CD14-positive monocyte (primary cell): ENCODE measurements at regions not wholly inside any gene's neighbourhood (a gene's known extent, or its start where the extent isn't known, plus 50 kb on each side); places are given as distances from the start of the nearest gene placed in this dataset.
A peak's percentile ranks its signal among the peaks of the same experiment; 100 is the strongest.

ENCODE experiments used
- DNase-seq, 3 donors: peaks; one replicate each; pipeline ENCODE4 v3.0.0-alpha.2; 2011 to 2022
- H2AFZ ChIP-seq: 2 replicates; pipeline ENCODE4 v1.6.0; 2012; ENCODE audit warnings: mild to moderate bottlenecking, low read depth, low read length, inconsistent platforms; ENCODE audit not compliant: insufficient read depth, poor library complexity, severe bottlenecking
- H3K27ac ChIP-seq, 2 donors: 1 replicate in 1 of 2; 2 replicates in 1 of 2; pipeline ENCODE4 v1.5.1; 2012 to 2013; ENCODE audit warnings: low read length in 2 of 2, control low read depth in 1 of 2, inconsistent platforms in 1 of 2, low read depth in 1 of 2, mild to moderate bottlenecking in 1 of 2
- H3K27me3 ChIP-seq, 2 donors: one replicate each; pipeline versions ENCODE4 v1.6.0 to v1.6.1; 2011 to 2013; ENCODE audit warnings: low read length in 2 of 2; ENCODE audit not compliant: control insufficient read depth in 2 of 2, insufficient read depth in 2 of 2
- H3K36me3 ChIP-seq, 2 donors: replicated peaks in 1 of 2; 1 replicate in 1 of 2; 2 replicates in 1 of 2; pipeline versions ENCODE4 v1.5.1 to v1.6.1; 2012 to 2013; ENCODE audit warnings: low read length in 2 of 2, control low read depth in 1 of 2, inconsistent platforms in 1 of 2, mild to moderate bottlenecking in 1 of 2; ENCODE audit not compliant: insufficient read depth in 2 of 2, control insufficient read depth in 1 of 2
- H3K4me1 ChIP-seq, 2 donors: 1 replicate in 1 of 2; 2 replicates in 1 of 2; pipeline versions ENCODE4 v1.5.1 to v1.6.1; 2012 to 2013; ENCODE audit warnings: low read length in 2 of 2, control low read depth in 1 of 2, inconsistent platforms in 1 of 2, mild to moderate bottlenecking in 1 of 2, moderate library complexity in 1 of 2; ENCODE audit not compliant: insufficient read depth in 2 of 2, control insufficient read depth in 1 of 2
- H3K4me2 ChIP-seq: replicated peaks from 2 replicates; pipeline ENCODE3; 2012; ENCODE audit warnings: low read length, moderate library complexity, mild to moderate bottlenecking; ENCODE audit not compliant: poor library complexity, severe bottlenecking; ENCODE audit errors: extremely low read depth
- H3K4me3 ChIP-seq, 3 experiments: fragments of 200-600 bp in 1 of 3; sonication (generic) in 1 of 3; replicated peaks in 1 of 3; 1 replicate in 2 of 3; 2 replicates in 1 of 3; pipeline ENCODE4 v1.5.1; 2011 to 2013; ENCODE audit warnings: low read length in 3 of 3, mild to moderate bottlenecking in 3 of 3, control low read depth in 2 of 3, low read depth in 2 of 3, inconsistent platforms in 1 of 3, moderate library complexity in 1 of 3
- H3K79me2 ChIP-seq: 2 replicates; pipeline ENCODE4 v1.6.0; 2012; ENCODE audit warnings: mild to moderate bottlenecking, control low read depth, inconsistent platforms, low read length, moderate library complexity; ENCODE audit not compliant: insufficient read depth
- H3K9ac ChIP-seq: 2 replicates; pipeline ENCODE4 v1.6.0; 2017; ENCODE audit warnings: low read length, mild to moderate bottlenecking; ENCODE audit not compliant: insufficient read depth, poor library complexity, severe bottlenecking
- H3K9me3 ChIP-seq, 2 donors: replicated peaks in 1 of 2; 1 replicate in 1 of 2; 2 replicates in 1 of 2; pipeline versions ENCODE4 v1.5.1 to v1.6.1; 2012 to 2013; ENCODE audit warnings: low read length in 2 of 2, control low read depth in 1 of 2; ENCODE audit not compliant: control insufficient read depth in 1 of 2, insufficient read depth in 1 of 2
- H4K20me1 ChIP-seq: 2 replicates; pipeline ENCODE4 v1.6.0; 2012; ENCODE audit warnings: mild to moderate bottlenecking, low read length, control low read depth, moderate library complexity; ENCODE audit not compliant: insufficient read depth
- H3K27ac Mint-ChIP-seq, 7 donors: one replicate each; pipeline ENCODE4 v1.8.0; 2020; ENCODE audit warnings: mild to moderate bottlenecking in 7 of 7, mixed read lengths in 7 of 7, moderate library complexity in 6 of 7, inconsistent platforms in 2 of 7
- H3K27me3 Mint-ChIP-seq, 3 donors: one replicate each; pipeline ENCODE4 v1.8.0; 2021 to 2022; ENCODE audit warnings: low read depth in 3 of 3, mild to moderate bottlenecking in 3 of 3, mixed read lengths in 3 of 3, moderate library complexity in 3 of 3, inconsistent platforms in 1 of 3
- H3K36me3 Mint-ChIP-seq, 2 donors: one replicate each; pipeline ENCODE4 v1.8.0; 2020; ENCODE audit warnings: mixed read lengths in 2 of 2, inconsistent platforms in 1 of 2, mild to moderate bottlenecking in 1 of 2
- H3K4me1 Mint-ChIP-seq: one replicate; pipeline ENCODE4 v1.8.0; 2020; ENCODE audit warnings: mild to moderate bottlenecking, mixed read lengths
- H3K4me3 Mint-ChIP-seq, 2 donors: one replicate each; pipeline ENCODE4 v1.8.0; 2020; ENCODE audit warnings: mild to moderate bottlenecking in 2 of 2, mixed read lengths in 2 of 2, moderate library complexity in 1 of 2
- H3K9me3 Mint-ChIP-seq, 7 donors: one replicate each; pipeline ENCODE4 v1.8.0; 2020 to 2022; ENCODE audit warnings: mixed read lengths in 7 of 7, mild to moderate bottlenecking in 6 of 7, moderate library complexity in 6 of 7, inconsistent platforms in 2 of 7
- CTCF ChIP-seq: fragments of 200-600 bp; IDR thresholded peaks from one replicate; pipeline ENCODE4 v1.8.0; 2022; ENCODE audit warnings: antibody characterized with exemption, mild to moderate bottlenecking
- WGBS: methylation state at CpG from one replicate; pipeline ENCODE4 v1.1.5; 2013; ENCODE audit warnings: missing lambda C conversion rate; ENCODE audit not compliant: insufficient coverage; 5-methylcytosine and 5-hydroxymethylcytosine counted together
- intact Hi-C, 2 donors: fragments of 100-400 bp; cut with micrococcal nuclease; formaldehyde crosslinking; loops; one replicate each; pipeline versions ENCODE4 v1.15.0 to v1.15.1; 2023

DNA sequence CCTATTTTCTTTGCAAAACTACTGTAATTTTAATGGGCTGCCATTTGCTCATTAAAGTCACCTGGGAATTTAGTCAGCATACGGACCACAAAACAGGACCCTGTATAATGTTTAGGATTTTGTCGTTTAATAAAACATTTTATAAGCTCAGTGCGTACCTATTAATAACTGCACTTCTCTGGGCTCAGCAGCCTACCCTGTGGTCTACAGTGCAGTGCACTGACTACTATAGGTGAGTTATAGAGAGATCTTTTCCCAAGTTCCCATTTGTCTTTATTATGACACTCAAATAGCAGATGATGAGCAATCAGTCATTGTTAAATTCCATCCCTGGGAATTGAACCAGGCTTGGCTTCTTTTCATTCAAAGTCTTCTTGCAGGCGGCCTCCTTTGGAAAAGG lies 433.4 kb upstream of the NFE2L3 start:
- intact Hi-C loops, result no loop called here
- Histone ChIP-seq H3K27me3 (no peaks in the 10 kb centered on the region), H3K79me2 (no peaks in the 10 kb centered on the region), H3K4me1 (no peaks in the 10 kb centered on the region), H4K20me1 (no peaks in the 10 kb centered on the region), H3K4me3 (no peak overlapping the region), H2AFZ (no peak overlapping the region), H3K27ac (no peak overlapping the region), H3K9ac (no peak overlapping the region), H3K4me2 (no peak overlapping the region), H3K36me3 (no peaks in the 10 kb centered on the region), H3K9me3 (no peaks in the 10 kb centered on the region)
- Mint-ChIP-seq H3K36me3 (no peaks in the 10 kb centered on the region), H3K4me3 (no peak overlapping the region), H3K27me3 (peaks cover 4 to 8% (median 4%) of the 10 kb centered on the region in 3 donors), H3K4me1 (no peaks in the 10 kb centered on the region), H3K27ac (peak overlapping the region in 1 of 7 donors; percentile 47), H3K9me3 (no peaks in the 10 kb centered on the region)
- WGBS, result 100% methylated on average over 1 of the region's 4 CpGs
- no peak for TF ChIP-seq CTCF
- no peak for DNase-seq

DNA sequence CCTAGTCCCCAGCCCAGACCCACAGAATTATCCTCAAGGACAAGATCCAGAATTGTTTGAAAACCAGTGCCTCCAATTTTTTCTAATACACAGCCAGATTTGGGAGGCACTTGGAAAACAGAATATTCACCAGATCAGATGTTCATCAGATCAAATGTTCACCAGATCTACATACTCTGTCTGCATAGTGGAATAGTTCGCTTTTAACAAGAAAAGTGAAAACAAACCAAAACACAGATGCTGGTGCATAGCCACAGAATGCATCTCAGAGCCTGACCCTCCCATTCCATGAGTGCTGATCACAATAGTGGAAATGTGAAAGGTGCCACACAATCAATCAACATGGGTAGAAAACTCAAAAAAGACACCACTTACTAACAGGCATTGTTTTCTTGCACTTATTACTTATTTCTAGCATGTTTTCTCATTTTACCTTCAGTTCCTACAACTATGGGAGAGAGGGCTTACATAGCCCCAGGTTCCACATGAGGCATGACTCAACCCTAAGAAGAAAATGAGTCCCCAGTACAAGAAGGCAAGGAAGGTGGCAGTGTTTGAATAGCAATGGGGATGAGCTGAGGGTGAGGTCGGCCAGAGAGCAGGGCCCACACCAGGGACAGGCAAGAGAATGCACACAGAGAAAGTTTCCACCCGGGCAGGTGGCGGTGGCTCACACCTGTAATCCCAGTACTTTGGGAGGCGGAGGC lies 432.7 kb upstream of the NFE2L3 start:
- Histone ChIP-seq H3K9me3 (no peaks in the 10 kb centered on the region), H3K4me3 (no peak overlapping the region), H3K4me2 (no peak overlapping the region), H3K79me2 (no peaks in the 10 kb centered on the region), H2AFZ (no peak overlapping the region), H3K36me3 (no peaks in the 10 kb centered on the region), H4K20me1 (no peaks in the 10 kb centered on the region), H3K27me3 (no peaks in the 10 kb centered on the region), H3K27ac (no peak overlapping the region), H3K4me1 (no peaks in the 10 kb centered on the region), H3K9ac (no peak overlapping the region)
- DNase-seq, result no peak
- no peaks in the 10 kb centered on the region for H3K4me1 Mint-ChIP-seq
- peaks cover 4 to 8% (median 4%) of the 10 kb centered on the region in 3 donors for H3K27me3 Mint-ChIP-seq
- H3K9me3 Mint-ChIP-seq, result no peaks in the 10 kb centered on the region
- intact Hi-C loops, result no loop called here
- H3K27ac Mint-ChIP-seq, result no peak overlapping the region
- no peak for TF ChIP-seq CTCF
- H3K36me3 Mint-ChIP-seq, result no peaks in the 10 kb centered on the region
- 94% methylated on average over 3 of the region's 5 CpGs for WGBS
- no peak overlapping the region for H3K4me3 Mint-ChIP-seq
